ENCODE measurements at regions not wholly inside any gene's neighbourhood (a gene's known extent, or its start where the extent isn't known, plus 50 kb on each side); places are given as distances from the start of the nearest gene placed in this dataset.
A peak's percentile ranks its signal among the peaks of the same experiment; 100 is the strongest.
"Not testable (repeated sequence)": the region's sequence is repeated elsewhere in the genome, so short reads cannot be mapped to it uniquely, and the experiment has no call there.

- no peak for ATAC-seq
- DNase-seq (ENCODE audit: low spot score) = no peak
- intact Hi-C loops (cut with DNase I) = no loop called here
These were observed 181.6 kb upstream of the PZP start for GRCh38 chr12:9389796-9390195.

GRCh38 chr12:9388379-9388778 is 180.2 kb upstream of the PZP start:
- intact Hi-C loops (cut with DNase I) = no loop called here
- DNase-seq (ENCODE audit: low spot score) = no peak
- ATAC-seq = no peak

GRCh38 chr12:9387450-9387849 is 179.3 kb upstream of the PZP start:
- ATAC-seq = no peak
- intact Hi-C loops (cut with DNase I) = no loop called here

GRCh38 chr12:9383585-9383984 is 175.4 kb upstream of the PZP start:
- DNase-seq (ENCODE audit: low spot score) (no peak), ATAC-seq (no peak)
- intact Hi-C loops (cut with DNase I) = no loop called here

More at GRCh38 chr12:9387450-9387849, 179.3 kb upstream of the PZP start:
- no peak for DNase-seq (ENCODE audit: low spot score)

GRCh38 chr12:9381619-9382018 is 173.4 kb upstream of the PZP start:
- ATAC-seq (no peak), DNase-seq (ENCODE audit: low spot score) (no peak)
- intact Hi-C loops (cut with DNase I) = no loop called here

- intact Hi-C loops (cut with DNase I) = no loop called here
- no peak for ATAC-seq
- DNase-seq (ENCODE audit: low spot score) = no peak
These were observed 172.5 kb upstream of the PZP start for GRCh38 chr12:9380650-9381049.

- no peak for DNase-seq (ENCODE audit: low spot score)
- intact Hi-C loops (cut with DNase I) = no loop called here
- no peak for ATAC-seq
These were observed 171.0 kb upstream of the PZP start for GRCh38 chr12:9379023-9379742.

GRCh38 chr12:9378430-9378835 is 170.2 kb upstream of the PZP start:
- no peak for ATAC-seq
- intact Hi-C loops (cut with DNase I) = no loop called here
- DNase-seq (ENCODE audit: low spot score) = no peak

GRCh38 chr12:9372202-9372601 is 164.0 kb upstream of the PZP start:
- no peak for DNase-seq (ENCODE audit: low spot score)
- ATAC-seq = no peak
- intact Hi-C loops (cut with DNase I) = no loop called here

- intact Hi-C loops (cut with DNase I) = no loop called here
- no peak for DNase-seq (ENCODE audit: low spot score)
- no peak for ATAC-seq
These were observed 159.6 kb upstream of the PZP start for GRCh38 chr12:9367828-9368227.

- ATAC-seq (peak; percentile 36), DNase-seq (ENCODE audit: low spot score) (no peak)
- intact Hi-C loops (cut with DNase I) = no loop called here
These were observed 159.0 kb upstream of the PZP start for GRCh38 chr12:9367201-9367600.

- DNase-seq (ENCODE audit: low spot score) (no peak), ATAC-seq (no peak)
- intact Hi-C loops (cut with DNase I) = no loop called here
These were observed 157.1 kb upstream of the PZP start for GRCh38 chr12:9365296-9365695.

- DNase-seq (ENCODE audit: low spot score) (no peak), ATAC-seq (no peak)
- intact Hi-C loops (cut with DNase I) = no loop called here
These were observed 156.3 kb upstream of the PZP start for GRCh38 chr12:9364224-9365176.

- ATAC-seq (no peak), DNase-seq (ENCODE audit: low spot score) (no peak)
- intact Hi-C loops (cut with DNase I) = no loop called here
These were observed 154.9 kb upstream of the PZP start for GRCh38 chr12:9363145-9363544.

GRCh38 chr12:9361879-9362326 is 153.7 kb upstream of the PZP start:
- intact Hi-C loops (cut with DNase I) = no loop called here
- no peak for DNase-seq (ENCODE audit: low spot score)
- no peak for ATAC-seq

- ATAC-seq; intact Hi-C loops (cut with DNase I); DNase-seq (ENCODE audit: low spot score): not testable (repeated sequence)
These were observed 146.0 kb upstream of the PZP start for GRCh38 chr12:9354009-9354754.

- intact Hi-C loops (cut with DNase I) = no loop called here
- ATAC-seq = no peak
- no peak for DNase-seq (ENCODE audit: low spot score)
These were observed 142.9 kb upstream of the PZP start for GRCh38 chr12:9351136-9351535.

GRCh38 chr12:9349888-9350885 is 142.0 kb upstream of the PZP start:
- intact Hi-C loops (cut with DNase I) = no loop called here

More at GRCh38 chr12:9349888-9350885, 142.0 kb upstream of the PZP start:
- DNase-seq (ENCODE audit: low spot score) = no peak
- ATAC-seq = peak; percentile 73
